ENCODE measurements at regions not wholly inside any gene's neighbourhood (a gene's known extent, or its start where the extent isn't known, plus 50 kb on each side); places are given as distances from the start of the nearest gene placed in this dataset.

GRCh38 chr2:20514596-20515269, 67.9 kb downstream of the RHOB start:
- Mint-ChIP-seq H3K4me3 (no peak overlapping the region), H3K4me1 (no peaks in the 10 kb centered on the region), H3K36me3 (no peaks in the 10 kb centered on the region), H3K27ac (no peak overlapping the region), H3K27me3 (ENCODE audit: low read depth in 2 of 2) (peaks cover 0 to 14% of the 10 kb centered on the region in 2 donors), H3K9me3 (no peaks in the 10 kb centered on the region)
- H3K9me3 ChIP-seq (ENCODE audit: control insufficient read depth, insufficient read depth, low read length) = no peaks in the 10 kb centered on the region
- H3K36me3 ChIP-seq (ENCODE audit: control insufficient read depth, insufficient read depth, low read length) = no peaks in the 10 kb centered on the region
- H3K4me3 ChIP-seq (ENCODE audit: low read length) = no peak overlapping the region
- 91% methylated on average over 8 of the region's 8 CpGs for WGBS (ENCODE audit: insufficient coverage)
- no peak overlapping the region for H3K27ac ChIP-seq (ENCODE audit: low read length)
- H3K4me1 ChIP-seq (ENCODE audit: control insufficient read depth, insufficient read depth, low read length) = no peaks in the 10 kb centered on the region
- no peak for TF ChIP-seq CTCF (IDR thresholded peaks at IDR 0.05)
- no peaks in the 10 kb centered on the region for H3K27me3 ChIP-seq (ENCODE audit: control insufficient read depth, insufficient read depth, low read length)
- no peak for ATAC-seq
- DNase-seq = no peak
- intact Hi-C loops (cut with micrococcal nuclease) = no loop called here

GRCh38 chr2:20515290-20516220, 68.7 kb downstream of the RHOB start:
- WGBS (ENCODE audit: insufficient coverage) = 93% methylated on average over 14 of the region's 14 CpGs
- no peaks in the 10 kb centered on the region for H3K9me3 Mint-ChIP-seq
- H3K27me3 Mint-ChIP-seq (ENCODE audit: low read depth in 2 of 2) = peaks cover 0 to 14% of the 10 kb centered on the region in 2 donors
- Histone ChIP-seq H3K27ac (ENCODE audit: low read length) (no peak overlapping the region), H3K27me3 (ENCODE audit: control insufficient read depth, insufficient read depth, low read length) (no peaks in the 10 kb centered on the region), H3K4me1 (ENCODE audit: control insufficient read depth, insufficient read depth, low read length) (no peaks in the 10 kb centered on the region), H3K36me3 (ENCODE audit: control insufficient read depth, insufficient read depth, low read length) (no peaks in the 10 kb centered on the region), H3K4me3 (ENCODE audit: low read length) (no peak overlapping the region), H3K9me3 (ENCODE audit: control insufficient read depth, insufficient read depth, low read length) (no peaks in the 10 kb centered on the region)
- H3K4me1 Mint-ChIP-seq = no peaks in the 10 kb centered on the region
- no peak overlapping the region for H3K27ac Mint-ChIP-seq
- no peak for ATAC-seq
- no peak for TF ChIP-seq CTCF (IDR thresholded peaks at IDR 0.05)
- intact Hi-C loops (cut with micrococcal nuclease) = no loop called here
- H3K36me3 Mint-ChIP-seq = no peaks in the 10 kb centered on the region
- no peak overlapping the region for H3K4me3 Mint-ChIP-seq
- DNase-seq = no peak

GRCh38 chr2:20516291-20516645, 69.4 kb downstream of the RHOB start:
- no peaks in the 10 kb centered on the region for H3K9me3 Mint-ChIP-seq
- DNase-seq = no peak

More at GRCh38 chr2:20516291-20516645, 69.4 kb downstream of the RHOB start:
- H3K27me3 Mint-ChIP-seq (ENCODE audit: low read depth in 2 of 2) = peaks cover 0 to 14% of the 10 kb centered on the region in 2 donors
- Histone ChIP-seq H3K4me1 (ENCODE audit: control insufficient read depth, insufficient read depth, low read length) (no peaks in the 10 kb centered on the region), H3K9me3 (ENCODE audit: control insufficient read depth, insufficient read depth, low read length) (no peaks in the 10 kb centered on the region), H3K36me3 (ENCODE audit: control insufficient read depth, insufficient read depth, low read length) (no peaks in the 10 kb centered on the region), H3K4me3 (ENCODE audit: low read length) (no peak overlapping the region), H3K27me3 (ENCODE audit: control insufficient read depth, insufficient read depth, low read length) (no peaks in the 10 kb centered on the region), H3K27ac (ENCODE audit: low read length) (no peak overlapping the region)
- WGBS (ENCODE audit: insufficient coverage) = 89% methylated on average over 2 of the region's 2 CpGs
- no peak overlapping the region for H3K4me3 Mint-ChIP-seq
- no peaks in the 10 kb centered on the region for H3K36me3 Mint-ChIP-seq
- intact Hi-C loops (cut with micrococcal nuclease) = no loop called here
- ATAC-seq = no peak
- TF ChIP-seq CTCF (IDR thresholded peaks at IDR 0.05) = no peak
- H3K27ac Mint-ChIP-seq = no peak overlapping the region
- H3K4me1 Mint-ChIP-seq = no peaks in the 10 kb centered on the region
